ENCODE measurements at regions not wholly inside any gene's neighbourhood (a gene's known extent, or its start where the extent isn't known, plus 50 kb on each side); places are given as distances from the start of the nearest gene placed in this dataset.

DNA sequence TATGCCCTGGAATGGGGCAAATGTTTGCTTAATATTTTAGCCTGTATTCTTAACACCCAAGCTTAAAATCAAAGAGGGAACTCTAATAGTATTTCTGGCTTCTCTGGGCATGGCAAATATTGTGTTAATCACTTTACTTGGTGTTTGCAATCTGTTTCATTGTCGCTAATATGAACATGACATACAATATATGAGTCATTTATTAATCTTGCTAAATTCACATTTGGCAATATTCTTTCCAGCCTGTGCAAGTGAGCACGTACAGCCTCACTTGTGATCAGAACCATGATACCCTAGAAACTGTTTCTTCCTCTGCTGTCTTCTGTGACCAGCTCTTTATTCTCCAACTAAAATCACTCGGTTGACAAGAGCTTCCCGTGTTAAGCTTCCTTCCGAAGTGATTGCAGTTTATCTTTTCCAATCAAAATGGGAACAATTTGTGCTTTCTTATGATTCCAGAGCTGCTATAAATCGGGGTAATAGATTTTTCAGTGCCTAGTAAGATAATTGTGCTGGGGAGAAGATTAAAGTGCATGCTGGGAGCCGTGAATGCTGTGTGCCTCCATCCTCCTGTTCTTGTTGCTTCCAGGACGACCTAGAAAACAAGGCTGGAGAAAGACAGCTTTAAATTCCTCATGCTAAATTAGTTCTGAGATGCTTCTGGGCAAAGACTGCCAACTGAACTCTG is 153.0 kb upstream of the TMTC4 start:
- Histone ChIP-seq H3K4me3 (no peak overlapping the region), H3K36me3 (ENCODE audit: low read depth) (no peaks in the 10 kb centered on the region), H3K4me1 (ENCODE audit: low read depth) (no peaks in the 10 kb centered on the region), H3K9me3 (no peaks in the 10 kb centered on the region)
- TF ChIP-seq, protein P1, sequence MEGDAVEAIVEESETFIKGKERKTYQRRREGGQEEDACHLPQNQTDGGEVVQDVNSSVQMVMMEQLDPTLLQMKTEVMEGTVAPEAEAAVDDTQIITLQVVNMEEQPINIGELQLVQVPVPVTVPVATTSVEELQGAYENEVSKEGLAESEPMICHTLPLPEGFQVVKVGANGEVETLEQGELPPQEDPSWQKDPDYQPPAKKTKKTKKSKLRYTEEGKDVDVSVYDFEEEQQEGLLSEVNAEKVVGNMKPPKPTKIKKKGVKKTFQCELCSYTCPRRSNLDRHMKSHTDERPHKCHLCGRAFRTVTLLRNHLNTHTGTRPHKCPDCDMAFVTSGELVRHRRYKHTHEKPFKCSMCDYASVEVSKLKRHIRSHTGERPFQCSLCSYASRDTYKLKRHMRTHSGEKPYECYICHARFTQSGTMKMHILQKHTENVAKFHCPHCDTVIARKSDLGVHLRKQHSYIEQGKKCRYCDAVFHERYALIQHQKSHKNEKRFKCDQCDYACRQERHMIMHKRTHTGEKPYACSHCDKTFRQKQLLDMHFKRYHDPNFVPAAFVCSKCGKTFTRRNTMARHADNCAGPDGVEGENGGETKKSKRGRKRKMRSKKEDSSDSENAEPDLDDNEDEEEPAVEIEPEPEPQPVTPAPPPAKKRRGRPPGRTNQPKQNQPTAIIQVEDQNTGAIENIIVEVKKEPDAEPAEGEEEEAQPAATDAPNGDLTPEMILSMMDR (IDR thresholded peaks at IDR 0.05), result no peak
- DNase-seq, result no peak
- ATAC-seq, result no peak
- intact Hi-C loops (cut with DNase I, micrococcal nuclease), result no loop called here

DNA sequence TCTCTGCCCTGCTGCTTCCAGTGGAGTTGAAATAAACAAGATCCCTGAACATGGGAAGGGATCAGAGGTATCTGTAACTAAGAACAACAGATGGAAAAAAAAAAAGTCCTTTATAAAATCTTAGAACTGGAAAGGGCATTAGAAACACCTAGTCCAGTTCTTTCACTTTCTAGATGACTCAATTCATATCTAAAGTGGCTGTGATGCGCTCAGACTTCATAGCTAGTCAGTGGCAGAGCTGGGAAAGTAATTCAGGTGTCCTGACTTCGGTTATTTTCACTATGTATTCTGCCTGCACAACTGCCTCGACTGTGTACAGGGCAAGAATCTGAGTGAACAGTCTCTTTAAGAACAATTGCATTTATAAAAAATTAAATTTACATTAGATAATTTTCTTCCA is 151.8 kb upstream of the TMTC4 start:
- Histone ChIP-seq H3K36me3 (ENCODE audit: low read depth) (no peaks in the 10 kb centered on the region), H3K4me3 (no peak overlapping the region), H3K9me3 (no peaks in the 10 kb centered on the region), H3K4me1 (ENCODE audit: low read depth) (no peaks in the 10 kb centered on the region)
- TF ChIP-seq, protein P1 (IDR thresholded peaks at IDR 0.05), result no peak
- intact Hi-C loops (cut with DNase I, micrococcal nuclease), result no loop called here
- no peak for DNase-seq
- no peak for ATAC-seq

DNA sequence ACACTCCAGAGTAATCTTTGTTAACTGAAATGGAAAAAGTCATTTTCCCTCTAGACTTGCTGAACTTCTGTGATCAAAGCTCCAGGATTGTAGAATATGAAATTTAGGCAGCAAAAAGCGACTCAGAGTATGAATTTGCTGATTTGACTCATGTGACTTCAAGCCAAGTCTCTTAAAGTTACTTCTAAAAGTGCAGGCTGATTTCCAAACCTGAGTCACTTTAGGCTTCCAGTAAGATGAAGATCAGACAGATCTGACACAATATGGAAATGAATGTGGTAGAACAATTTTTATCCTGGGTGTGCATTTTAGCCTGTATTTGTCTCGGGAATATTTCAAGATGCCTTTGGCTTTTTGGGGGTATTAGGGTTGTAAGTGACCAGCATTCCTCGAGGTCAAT is 151.0 kb upstream of the TMTC4 start:
- Histone ChIP-seq H3K4me3 (no peak overlapping the region), H3K9me3 (no peaks in the 10 kb centered on the region), H3K36me3 (ENCODE audit: low read depth) (no peaks in the 10 kb centered on the region), H3K4me1 (ENCODE audit: low read depth) (no peaks in the 10 kb centered on the region)
- TF ChIP-seq, protein P1 (IDR thresholded peaks at IDR 0.05), result no peak
- DNase-seq (no peak), ATAC-seq (no peak)
- intact Hi-C loops (cut with DNase I, micrococcal nuclease), result no loop called here

GRCh38 chr13:100824366-100824765 is 149.8 kb upstream of the TMTC4 start:
- TF ChIP-seq, protein P1 (IDR thresholded peaks at IDR 0.05), result no peak
- Histone ChIP-seq H3K36me3 (ENCODE audit: low read depth) (no peaks in the 10 kb centered on the region), H3K4me1 (ENCODE audit: low read depth) (no peaks in the 10 kb centered on the region), H3K9me3 (no peaks in the 10 kb centered on the region), H3K4me3 (no peak overlapping the region)
- no peak for DNase-seq
- ATAC-seq, result no peak
- intact Hi-C loops (cut with DNase I, micrococcal nuclease), result no loop called here

DNA sequence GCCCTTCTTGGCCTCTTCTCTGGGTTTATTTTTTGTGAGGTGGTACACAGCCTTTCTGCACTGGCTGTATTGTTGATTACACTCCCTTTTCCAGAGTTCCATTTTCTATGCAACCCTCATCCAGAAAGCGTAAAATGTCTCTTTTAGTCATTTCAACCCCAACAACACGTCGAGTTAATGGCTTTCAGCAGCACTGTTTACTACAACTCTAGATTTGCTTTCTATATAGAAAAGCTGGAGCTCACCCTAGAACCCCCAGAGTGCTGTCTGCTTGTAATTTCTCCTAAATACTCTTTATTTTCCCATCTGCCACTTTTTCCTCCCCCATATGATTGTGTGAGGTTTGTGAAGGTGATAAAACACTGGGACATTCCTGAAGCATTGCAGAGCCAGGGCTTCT is 148.9 kb upstream of the TMTC4 start:
- TF ChIP-seq, protein P1 (IDR thresholded peaks at IDR 0.05), result no peak
- H3K9me3 ChIP-seq, result no peaks in the 10 kb centered on the region
- no peak for ATAC-seq
- intact Hi-C loops (cut with DNase I, micrococcal nuclease), result no loop called here
- DNase-seq, result no peak
- H3K4me3 ChIP-seq, result no peak overlapping the region
- H3K36me3 ChIP-seq (ENCODE audit: low read depth), result no peaks in the 10 kb centered on the region
- H3K4me1 ChIP-seq (ENCODE audit: low read depth), result no peaks in the 10 kb centered on the region
